Skin of body (tissue), 1 donor: ENCODE measurements at regions not wholly inside any gene's neighbourhood (a gene's known extent, or its start where the extent isn't known, plus 50 kb on each side); places are given as distances from the start of the nearest gene placed in this dataset.
"Not testable (repeated sequence)": the region's sequence is repeated elsewhere in the genome, so short reads cannot be mapped to it uniquely, and the experiment has no call there.

ENCODE experiments used
- DNase-seq: peaks from one replicate; lab custom pipeline; 2025; lab: John Stamatoyannopoulos, UW

GRCh38 chr13:99075268-99076191, 97.7 kb upstream of the DOCK9 start:
- DNase-seq = no peak

DNA sequence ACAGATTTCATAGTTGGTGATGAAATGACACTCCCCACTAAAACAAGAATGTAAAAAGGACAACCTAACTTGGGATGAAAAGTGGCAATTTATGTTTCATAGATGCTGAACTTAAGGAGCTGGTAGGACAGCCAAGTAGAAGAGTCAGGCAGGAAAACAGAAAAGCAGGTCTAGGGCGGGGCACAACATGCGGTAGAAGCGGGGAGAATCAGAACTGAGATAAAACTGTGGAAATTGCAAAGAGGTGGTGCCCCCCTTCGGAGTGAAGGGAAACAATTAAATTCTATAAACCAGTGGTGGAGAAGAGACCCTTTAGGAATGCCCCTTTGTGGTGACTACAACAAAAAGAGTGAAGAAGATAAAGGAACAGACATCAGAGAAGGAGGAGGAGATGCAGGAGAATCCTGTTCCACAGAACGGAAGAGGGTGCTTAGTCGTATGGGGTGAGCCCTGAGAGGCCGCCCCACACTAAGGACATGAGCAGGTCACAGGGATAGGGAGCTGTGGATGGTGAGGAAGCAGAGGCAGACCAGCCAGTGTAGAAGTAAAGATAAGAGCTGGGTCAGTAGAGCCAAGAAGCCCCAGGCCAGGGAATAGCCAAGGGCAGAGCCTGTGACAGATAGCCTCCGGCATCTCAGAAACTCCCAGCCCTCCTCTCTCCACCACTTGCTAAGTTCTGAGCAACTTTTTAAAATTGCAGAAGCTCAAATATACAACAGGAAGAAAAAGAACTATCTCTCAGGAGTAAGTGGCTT, 100.3 kb upstream of the DOCK9 start:
- DNase-seq = no peak

DNA sequence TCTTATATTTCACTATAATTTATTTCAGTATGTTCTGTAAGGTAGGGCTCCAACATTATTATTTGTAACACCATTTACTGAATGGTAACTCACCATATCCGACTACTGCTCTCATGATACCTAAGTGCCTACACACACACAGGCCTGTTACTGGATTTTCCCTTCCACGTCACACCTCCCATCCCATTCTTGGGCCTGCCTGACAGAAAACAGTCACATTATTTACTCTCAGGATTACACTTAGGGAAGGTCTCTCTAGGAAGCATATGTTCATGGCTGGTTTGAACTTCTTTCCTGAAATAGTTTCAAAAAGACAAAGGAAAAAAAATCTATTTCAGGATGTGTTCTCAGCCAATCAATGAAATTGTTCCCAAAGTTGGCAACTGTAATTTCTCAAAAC, 102.3 kb upstream of the DOCK9 start:
- no peak for DNase-seq

GRCh38 chr13:99083981-99084380, 106.1 kb upstream of the DOCK9 start:
- no peak for DNase-seq

DNA sequence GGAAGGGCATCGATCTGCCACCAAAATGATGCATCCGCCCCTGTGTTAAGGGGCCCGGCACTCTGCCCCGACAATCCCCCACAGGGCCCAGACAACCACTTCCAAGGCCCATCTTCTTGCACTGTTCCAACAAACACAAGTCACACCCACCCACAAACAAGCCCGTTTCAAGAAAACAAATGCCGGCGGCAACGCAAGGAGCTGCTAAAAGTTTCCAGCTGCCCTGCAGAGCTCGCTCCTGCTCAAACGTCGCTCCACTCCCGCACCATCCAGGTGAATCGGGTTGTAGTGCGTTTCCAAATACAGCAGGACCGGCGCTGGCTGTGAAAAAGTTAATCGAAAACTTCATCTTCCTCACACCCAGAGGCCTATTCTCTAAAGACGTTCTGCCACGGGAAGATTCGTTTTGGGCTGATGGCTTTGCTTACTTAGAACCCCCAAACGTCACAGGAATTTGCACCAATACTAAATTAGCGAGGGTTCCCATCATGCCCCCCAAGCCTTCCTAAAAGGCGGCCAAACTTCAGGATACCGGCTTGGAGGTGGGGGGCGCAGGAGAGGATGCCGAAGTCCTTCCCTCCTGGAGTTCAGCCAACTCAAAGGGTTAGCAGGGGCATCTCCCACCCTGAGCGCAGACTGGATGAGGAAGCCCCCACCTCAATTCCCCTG, 107.4 kb upstream of the DOCK9 start:
- no peak for DNase-seq

GRCh38 chr13:99085808-99086266, 108.0 kb upstream of the DOCK9 start:
- no peak for DNase-seq

- DNase-seq = no peak
Observed at GRCh38 chr13:99086267-99087097, 108.6 kb upstream of the DOCK9 start.

GRCh38 chr13:99087098-99087953, 109.5 kb upstream of the DOCK9 start:
- peak; percentile 63 for DNase-seq

- DNase-seq = no peak
Observed at GRCh38 chr13:99087954-99088491, 110.2 kb upstream of the DOCK9 start.

GRCh38 chr13:99093997-99094396, 106.7 kb upstream of the UBAC2 start:
- no peak for DNase-seq

- DNase-seq = not testable (repeated sequence)
Observed at GRCh38 chr13:99101831-99102230, 98.8 kb upstream of the UBAC2 start.

DNA sequence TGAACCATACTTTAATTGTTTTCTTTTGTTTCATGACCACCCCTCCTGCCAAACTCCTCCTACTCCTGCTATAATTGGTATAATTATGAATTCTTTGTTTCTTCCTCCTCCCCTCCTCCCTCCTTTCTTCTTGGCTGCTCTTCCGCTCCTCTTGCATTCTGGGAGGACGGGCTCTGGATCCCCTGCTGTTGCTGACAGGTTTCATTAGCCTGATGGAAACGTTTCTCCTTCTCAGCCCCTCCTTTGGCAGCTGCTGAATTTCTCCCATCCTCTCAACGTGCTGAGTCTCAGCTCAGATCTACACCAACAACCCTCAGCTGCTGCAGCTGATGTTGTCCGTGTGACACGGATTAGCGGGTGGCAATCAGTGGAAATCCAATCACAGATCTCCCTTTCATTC, 97.1 kb upstream of the UBAC2 start:
- peak; percentile 91 for DNase-seq

DNA sequence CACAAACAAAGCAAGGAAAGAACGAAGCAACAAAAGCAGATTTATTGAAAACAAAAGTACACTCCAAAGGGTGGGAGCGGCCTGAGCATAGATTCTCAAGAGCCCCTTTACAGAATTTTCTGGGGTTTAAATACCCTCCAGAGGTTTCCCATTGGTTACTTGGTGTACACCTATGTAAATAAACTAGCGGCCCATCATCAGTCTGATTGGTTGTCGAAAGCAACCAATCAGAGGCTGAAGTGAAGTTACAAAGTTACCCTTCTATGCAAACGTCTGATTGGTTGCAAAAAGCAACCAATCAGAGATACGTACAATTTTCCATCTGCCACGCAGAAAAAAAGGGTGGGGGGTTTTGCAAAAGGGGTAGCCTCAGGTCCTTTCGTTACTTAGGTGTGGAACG, 96.3 kb upstream of the UBAC2 start:
- DNase-seq = no peak

GRCh38 chr13:99105160-99105559, 95.5 kb upstream of the UBAC2 start:
- no peak for DNase-seq

DNA sequence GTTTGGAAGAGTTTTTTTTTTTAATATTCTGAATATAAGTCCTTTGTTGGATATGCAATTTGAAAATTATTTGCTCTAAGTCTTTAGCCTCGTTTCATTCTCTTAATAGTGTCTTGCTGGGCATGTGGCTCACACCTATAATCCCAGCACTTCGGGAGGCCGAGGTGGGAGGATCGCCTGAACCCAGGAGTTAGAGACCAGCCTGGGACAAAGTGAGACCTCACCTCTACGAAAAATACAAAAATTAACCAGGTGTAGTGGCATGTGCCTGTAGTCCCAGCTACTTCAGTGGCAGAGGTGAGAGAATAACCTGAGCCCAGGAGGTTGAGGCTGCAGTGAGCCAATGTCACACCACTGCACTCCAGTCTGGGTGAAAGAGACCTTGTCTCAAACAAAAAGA, 87.3 kb upstream of the UBAC2 start:
- no peak for DNase-seq

DNA sequence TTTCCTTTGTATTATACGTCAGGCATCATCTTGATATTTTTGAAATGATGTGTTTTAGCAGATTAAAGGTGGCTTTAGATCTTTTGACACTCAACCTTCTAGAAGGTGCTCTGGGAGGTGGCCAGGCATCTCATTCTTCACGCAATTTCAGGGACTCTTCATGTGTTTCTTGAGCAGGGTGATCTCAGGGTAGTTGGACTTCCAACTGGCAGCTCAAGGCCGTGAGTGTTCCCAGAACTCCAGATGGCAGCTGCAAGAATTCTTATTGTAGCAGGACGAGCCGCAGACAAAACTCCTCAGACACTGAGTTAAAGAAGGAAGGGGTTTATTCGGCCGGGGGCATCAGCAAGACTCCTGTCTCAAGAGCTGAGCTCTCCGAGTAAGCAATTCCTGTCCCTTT, 82.5 kb upstream of the UBAC2 start:
- no peak for DNase-seq

- no peak for DNase-seq
Observed at GRCh38 chr13:99119656-99120055, 81.0 kb upstream of the UBAC2 start.

- no peak for DNase-seq
Observed at GRCh38 chr13:99120751-99121150, 79.9 kb upstream of the UBAC2 start.

GRCh38 chr13:99122171-99122570, 78.5 kb upstream of the UBAC2 start:
- no peak for DNase-seq
